HCT116 (cell line): ENCODE measurements at regions not wholly inside any gene's neighbourhood (a gene's known extent, or its start where the extent isn't known, plus 50 kb on each side); places are given as distances from the start of the nearest gene placed in this dataset.

ENCODE experiments used
- ATAC-seq: fragments of 200-7000 bp; cut with Tn5 transposase; 2 replicates; pipeline ENCODE4 v1.9.1; 2020; ENCODE audit warnings: mild to moderate bottlenecking, moderate library complexity
- BruUV-seq: library from RNA; stranded (reverse); fragments of 400-500 nt; replicated peaks from 2 replicates; lab custom pipeline; 2021; lab: Mats Ljungman, UMichigan
- CTCF ChIA-PET: fragments of 300-600 bp; sonication (Branson Sonifier 250); formaldehyde crosslinking; loops from one replicate; lab custom pipeline; 2021; ENCODE audit warnings: antibody characterized with exemption; lab: Charles Lee
- POLR2A ChIA-PET: fragments of 300-600, 350-600 bp; sonication (Branson Sonifier 250); formaldehyde crosslinking; loops from one replicate; lab custom pipeline; 2021; ENCODE audit warnings: antibody characterized with exemption; lab: Charles Lee
- RAD21 ChIA-PET, 2 experiments: fragments of 300-600 bp; sonication (Branson Sonifier 250); formaldehyde crosslinking; loops; one replicate each; lab custom pipeline; 2023; ENCODE audit warnings: low total read pairs in 2 of 2; ENCODE audit not compliant: uncharacterized antibody in 2 of 2, unreplicated experiment in 2 of 2, low non-redundant PET in 1 of 2; lab: Charles Lee
- DNase-seq: peaks from one replicate; pipeline ENCODE4 v3.0.0-alpha.2; 2010; ENCODE audit warnings: low read depth, low spot score
- H2AFZ ChIP-seq: fragments of 200-600 bp; shearing (Covaris generic), sonication (generic); 2 replicates; pipeline ENCODE4 v1.6.1; 2017; ENCODE audit warnings: low read depth, mixed run types, mixed read lengths, antibody characterized with exemption, low read length; ENCODE audit not compliant: poor library complexity, severe bottlenecking
- H3K27ac ChIP-seq: 2 replicates; pipeline ENCODE4 v1.5.1; 2012; ENCODE audit warnings: low read depth, low read length
- H3K27me3 ChIP-seq: fragments of 200-600 bp; sonication (generic); 2 replicates; pipeline ENCODE4 v1.6.1; 2016; ENCODE audit warnings: mixed run types, low read length, mixed read lengths; ENCODE audit not compliant: insufficient read depth
- H3K36me3 ChIP-seq, 2 experiments: fragments of 200-500 bp in 1 of 2; fragments of 200-600 bp in 1 of 2; sonication (Bioruptor generic) in 1 of 2; sonication (generic) in 1 of 2; 2 replicates each; pipeline versions ENCODE4 v1.5.1 to v1.6.1; 2014 to 2016; ENCODE audit warnings: low read length in 2 of 2, inconsistent platforms in 1 of 2, mixed read lengths in 1 of 2, mixed run types in 1 of 2; ENCODE audit not compliant: insufficient read depth in 2 of 2, control insufficient read depth in 1 of 2
- H3K4me1 ChIP-seq, 2 experiments: fragments of 200-600 bp in 1 of 2; sonication (generic) in 1 of 2; 2 replicates each; pipeline versions ENCODE4 v1.5.1 to v1.6.1; 2012 to 2017; ENCODE audit warnings: low read length in 2 of 2, inconsistent platforms in 1 of 2, mild to moderate bottlenecking in 1 of 2, mixed read lengths in 1 of 2, mixed run types in 1 of 2, moderate library complexity in 1 of 2; ENCODE audit not compliant: insufficient read depth in 2 of 2, control insufficient read depth in 1 of 2
- H3K4me2 ChIP-seq: fragments of 200-600 bp; sonication (generic); 2 replicates; pipeline ENCODE4 v1.6.1; 2017; ENCODE audit warnings: mixed run types, low read length, mixed read lengths
- H3K4me3 ChIP-seq, 2 experiments: fragments of 200-600 bp in 1 of 2; sonication (generic) in 1 of 2; replicated peaks in 1 of 2; 2 replicates each; pipeline ENCODE4 v1.5.1; 2011 to 2016; ENCODE audit warnings: low read length in 2 of 2, control low read depth in 1 of 2, low read depth in 1 of 2, mild to moderate bottlenecking in 1 of 2, mixed read lengths in 1 of 2, mixed run types in 1 of 2
- H3K79me2 ChIP-seq: fragments of 200-600 bp; sonication (generic); 2 replicates; pipeline ENCODE4 v1.6.1; 2017; ENCODE audit warnings: mild to moderate bottlenecking, mixed run types, low read length, moderate library complexity, mixed read lengths; ENCODE audit not compliant: insufficient read depth
- H3K9ac ChIP-seq: fragments of 200-600 bp; sonication (generic); 2 replicates; pipeline ENCODE4 v1.6.1; 2016; ENCODE audit warnings: low read length, mixed read lengths
- H3K9me2 ChIP-seq: fragments of 200-600 bp; sonication (generic), shearing (Covaris generic); 2 replicates; pipeline ENCODE4 v1.6.1; 2017; ENCODE audit warnings: mixed run types, mild to moderate bottlenecking, moderate library complexity; ENCODE audit not compliant: insufficient read depth
- H3K9me3 ChIP-seq, 2 experiments: fragments of 200-500 bp in 1 of 2; fragments of 200-600 bp in 1 of 2; sonication (Bioruptor generic) in 1 of 2; sonication (generic) in 1 of 2; 2 replicates each; pipeline ENCODE4 v1.6.1; 2014 to 2017; ENCODE audit warnings: low read length in 2 of 2, mixed read lengths in 2 of 2, inconsistent platforms in 1 of 2, low read depth in 1 of 2, mild to moderate bottlenecking in 1 of 2, mixed run types in 1 of 2, moderate library complexity in 1 of 2; ENCODE audit not compliant: control insufficient read depth in 1 of 2, insufficient read depth in 1 of 2
- H4K20me1 ChIP-seq: fragments of 200-600 bp; sonication (generic), shearing (Covaris generic); 2 replicates; pipeline ENCODE4 v1.6.1; 2017; ENCODE audit warnings: mixed run types, mild to moderate bottlenecking, moderate library complexity; ENCODE audit not compliant: insufficient read depth
- EZH2phosphoT487 ChIP-seq: fragments of 200-600 bp; IDR thresholded peaks from 2 replicates; pipeline ENCODE4 v1.6.1; 2018; ENCODE audit warnings: antibody characterized with exemption, borderline replicate concordance
- JUND ChIP-seq: IDR thresholded peaks from 2 replicates; pipeline ENCODE4 v1.6.1; 2012
- MAX ChIP-seq: IDR thresholded peaks from 2 replicates; pipeline ENCODE4 v1.6.1; 2012
- SRF ChIP-seq: IDR thresholded peaks from 2 replicates; pipeline ENCODE4 v1.6.1; 2012; ENCODE audit warnings: low read depth
- ZFX ChIP-seq: fragments of 450-650 bp; IDR thresholded peaks from 2 replicates; pipeline ENCODE4 v1.6.1; 2017
- ZNF274 ChIP-seq: fragments of 200-500 bp; sonication (Bioruptor generic); IDR thresholded peaks from 2 replicates; pipeline ENCODE4 v1.6.1; 2014; ENCODE audit warnings: mild to moderate bottlenecking, low read depth, low read length, inconsistent platforms
- intact Hi-C: fragments of 100-400 bp; cut with micrococcal nuclease; formaldehyde crosslinking; loops from 2 replicates; pipeline ENCODE4 v1.10.0; 2022
- TF ChIP-seq, protein P1 (sequence below): IDR thresholded peaks from 2 replicates; pipeline ENCODE4 v1.6.1; 2012; ENCODE audit warnings: low read depth
- TF ChIP-seq, protein P2 (sequence below): IDR thresholded peaks from 2 replicates; pipeline ENCODE4 v1.6.1; 2011; ENCODE audit warnings: mild to moderate bottlenecking, low read length, moderate library complexity; ENCODE audit not compliant: insufficient replicate concordance; ENCODE audit errors: extremely low read depth

- no peak for TF ChIP-seq EZH2phosphoT487
Observed at GRCh38 chr1:83741770-83742169, 257.2 kb downstream of the TTLL7 start (continued).

- ATAC-seq = no peak
- H3K4me1 ChIP-seq = no peaks in the 10 kb centered on the region
- no peaks in the 10 kb centered on the region for H3K9me2 ChIP-seq
- no peaks in the 10 kb centered on the region for H3K9me3 ChIP-seq
- H4K20me1 ChIP-seq = no peaks in the 10 kb centered on the region
- H3K79me2 ChIP-seq = no peaks in the 10 kb centered on the region
- TF ChIP-seq ZNF274 (no peak), EZH2phosphoT487 (no peak), JUND (no peak), SRF (no peak), MAX (no peak), ZFX (no peak)
- TF ChIP-seq, protein P1, sequence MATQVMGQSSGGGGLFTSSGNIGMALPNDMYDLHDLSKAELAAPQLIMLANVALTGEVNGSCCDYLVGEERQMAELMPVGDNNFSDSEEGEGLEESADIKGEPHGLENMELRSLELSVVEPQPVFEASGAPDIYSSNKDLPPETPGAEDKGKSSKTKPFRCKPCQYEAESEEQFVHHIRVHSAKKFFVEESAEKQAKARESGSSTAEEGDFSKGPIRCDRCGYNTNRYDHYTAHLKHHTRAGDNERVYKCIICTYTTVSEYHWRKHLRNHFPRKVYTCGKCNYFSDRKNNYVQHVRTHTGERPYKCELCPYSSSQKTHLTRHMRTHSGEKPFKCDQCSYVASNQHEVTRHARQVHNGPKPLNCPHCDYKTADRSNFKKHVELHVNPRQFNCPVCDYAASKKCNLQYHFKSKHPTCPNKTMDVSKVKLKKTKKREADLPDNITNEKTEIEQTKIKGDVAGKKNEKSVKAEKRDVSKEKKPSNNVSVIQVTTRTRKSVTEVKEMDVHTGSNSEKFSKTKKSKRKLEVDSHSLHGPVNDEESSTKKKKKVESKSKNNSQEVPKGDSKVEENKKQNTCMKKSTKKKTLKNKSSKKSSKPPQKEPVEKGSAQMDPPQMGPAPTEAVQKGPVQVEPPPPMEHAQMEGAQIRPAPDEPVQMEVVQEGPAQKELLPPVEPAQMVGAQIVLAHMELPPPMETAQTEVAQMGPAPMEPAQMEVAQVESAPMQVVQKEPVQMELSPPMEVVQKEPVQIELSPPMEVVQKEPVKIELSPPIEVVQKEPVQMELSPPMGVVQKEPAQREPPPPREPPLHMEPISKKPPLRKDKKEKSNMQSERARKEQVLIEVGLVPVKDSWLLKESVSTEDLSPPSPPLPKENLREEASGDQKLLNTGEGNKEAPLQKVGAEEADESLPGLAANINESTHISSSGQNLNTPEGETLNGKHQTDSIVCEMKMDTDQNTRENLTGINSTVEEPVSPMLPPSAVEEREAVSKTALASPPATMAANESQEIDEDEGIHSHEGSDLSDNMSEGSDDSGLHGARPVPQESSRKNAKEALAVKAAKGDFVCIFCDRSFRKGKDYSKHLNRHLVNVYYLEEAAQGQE = no peak
- TF ChIP-seq, protein P2, sequence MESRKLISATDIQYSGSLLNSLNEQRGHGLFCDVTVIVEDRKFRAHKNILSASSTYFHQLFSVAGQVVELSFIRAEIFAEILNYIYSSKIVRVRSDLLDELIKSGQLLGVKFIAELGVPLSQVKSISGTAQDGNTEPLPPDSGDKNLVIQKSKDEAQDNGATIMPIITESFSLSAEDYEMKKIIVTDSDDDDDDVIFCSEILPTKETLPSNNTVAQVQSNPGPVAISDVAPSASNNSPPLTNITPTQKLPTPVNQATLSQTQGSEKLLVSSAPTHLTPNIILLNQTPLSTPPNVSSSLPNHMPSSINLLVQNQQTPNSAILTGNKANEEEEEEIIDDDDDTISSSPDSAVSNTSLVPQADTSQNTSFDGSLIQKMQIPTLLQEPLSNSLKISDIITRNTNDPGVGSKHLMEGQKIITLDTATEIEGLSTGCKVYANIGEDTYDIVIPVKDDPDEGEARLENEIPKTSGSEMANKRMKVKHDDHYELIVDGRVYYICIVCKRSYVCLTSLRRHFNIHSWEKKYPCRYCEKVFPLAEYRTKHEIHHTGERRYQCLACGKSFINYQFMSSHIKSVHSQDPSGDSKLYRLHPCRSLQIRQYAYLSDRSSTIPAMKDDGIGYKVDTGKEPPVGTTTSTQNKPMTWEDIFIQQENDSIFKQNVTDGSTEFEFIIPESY = no peak
- H3K9ac ChIP-seq = no peak overlapping the region
- ChIA-PET CTCF (no interaction called here), POLR2A (no interaction called here), RAD21 (interaction anchor here in 1 of 2 experiments (0.7 kb wide), 1 partner anchor 879 kb away, joined by 4 read pairs; no protein-coding TSS in a partner anchor)
- H3K36me3 ChIP-seq = no peaks in the 10 kb centered on the region
- no peak for DNase-seq
- peaks cover 4% of the 10 kb centered on the region; the same call in 1 of the 2 replicates for H3K27me3 ChIP-seq
- BruUV-seq = no TSS peak
- no peak overlapping the region for H3K27ac ChIP-seq
- intact Hi-C loops = no loop called here
- no peak overlapping the region for H2AFZ ChIP-seq
- H3K4me3 ChIP-seq = no peak overlapping the region
- no peak overlapping the region for H3K4me2 ChIP-seq
Observed at GRCh38 chr1:83741348-83741747, 257.6 kb downstream of the TTLL7 start.
